Heart left ventricle (tissue), 13 donors: ENCODE measurements at regions not wholly inside any gene's neighbourhood (a gene's known extent, or its start where the extent isn't known, plus 50 kb on each side); places are given as distances from the start of the nearest gene placed in this dataset.

Source experiments
- POLR2A ChIP-seq, 2 donors: fragments of 450-650 bp; IDR thresholded peaks; one replicate each; pipeline ENCODE4 v1.6.1; 2017; ENCODE audit warnings: antibody characterized with exemption in 2 of 2, mild to moderate bottlenecking in 2 of 2, moderate library complexity in 2 of 2
- TF ChIP-seq, protein P1 (sequence below), 12 donors: fragments of 200-600 bp; sonication (generic) in 4 of 12; IDR thresholded peaks; one replicate each; pipeline versions ENCODE4 v1.5.0 to v1.8.0; 2018 to 2022; ENCODE audit warnings: antibody characterized with exemption in 12 of 12, mild to moderate bottlenecking in 5 of 12
- donor health status: ischemic (EF 13 %, LVEDD 7.1; RV severe dilation, severe dysfunction).
- donor health status: DM: no; HTN: yes; CAD: no.
- donor health status: DM: no; HTN: no; CAD: no.
- donor health status: ischemic (EF 25% LVEDD 6.9; RV normal size, moderate dysfunction).
- donor health status: ischemic (EF 25% LVEDD 5.7; RV mildly dilated, moderate dysfunction).
- donor health status: ischemic (EF 35%, LVEDD 5.7; RV mildly dilated, moderate dysfunction).
- donor health status: nonischemic (EF 11% LVEDD 7.7; RV severe dilation, severe dysfunction).
- donor health status: DM: yes; HTN: yes; CAD: no.
- donor health status: PGD.
- donor health status: ischemic (EF 29% LVEDD 5.4; RV normal size, mild dysfunction).
- donor health status: nonischemic (EF 23%, LVEDD 6.1; RV moderate dilation, normal function).

DNA sequence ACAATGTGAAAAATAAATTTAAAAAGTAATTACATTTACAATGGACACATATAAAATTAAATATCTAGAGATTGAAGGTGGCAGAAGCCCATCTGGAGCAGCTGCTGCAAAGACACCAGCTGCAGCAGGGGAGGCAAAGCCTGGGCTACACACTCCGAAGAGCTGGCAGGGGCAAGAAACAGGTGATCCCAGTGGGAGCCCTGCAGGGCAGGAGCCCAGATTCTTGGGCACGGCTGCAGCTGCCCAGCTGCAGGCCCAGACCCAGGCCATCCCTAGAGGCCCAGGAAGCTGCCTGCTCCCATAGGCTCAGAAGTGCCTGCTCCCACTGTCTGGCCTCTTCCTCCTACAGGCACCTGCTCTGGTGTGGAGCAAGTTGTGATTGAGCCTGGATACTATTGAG is 1547.9 kb upstream of the SPRY2 start:
- TF ChIP-seq, protein P1, sequence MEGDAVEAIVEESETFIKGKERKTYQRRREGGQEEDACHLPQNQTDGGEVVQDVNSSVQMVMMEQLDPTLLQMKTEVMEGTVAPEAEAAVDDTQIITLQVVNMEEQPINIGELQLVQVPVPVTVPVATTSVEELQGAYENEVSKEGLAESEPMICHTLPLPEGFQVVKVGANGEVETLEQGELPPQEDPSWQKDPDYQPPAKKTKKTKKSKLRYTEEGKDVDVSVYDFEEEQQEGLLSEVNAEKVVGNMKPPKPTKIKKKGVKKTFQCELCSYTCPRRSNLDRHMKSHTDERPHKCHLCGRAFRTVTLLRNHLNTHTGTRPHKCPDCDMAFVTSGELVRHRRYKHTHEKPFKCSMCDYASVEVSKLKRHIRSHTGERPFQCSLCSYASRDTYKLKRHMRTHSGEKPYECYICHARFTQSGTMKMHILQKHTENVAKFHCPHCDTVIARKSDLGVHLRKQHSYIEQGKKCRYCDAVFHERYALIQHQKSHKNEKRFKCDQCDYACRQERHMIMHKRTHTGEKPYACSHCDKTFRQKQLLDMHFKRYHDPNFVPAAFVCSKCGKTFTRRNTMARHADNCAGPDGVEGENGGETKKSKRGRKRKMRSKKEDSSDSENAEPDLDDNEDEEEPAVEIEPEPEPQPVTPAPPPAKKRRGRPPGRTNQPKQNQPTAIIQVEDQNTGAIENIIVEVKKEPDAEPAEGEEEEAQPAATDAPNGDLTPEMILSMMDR (IDR thresholded peaks at IDR 0.05) = no peak
- TF ChIP-seq POLR2A (IDR thresholded peaks at IDR 0.05) = no peak
